HG03066 (cell line): ENCODE measurements at regions not wholly inside any gene's neighbourhood (a gene's known extent, or its start where the extent isn't known, plus 50 kb on each side); places are given as distances from the start of the nearest gene placed in this dataset.
"Not testable (repeated sequence)": the region's sequence is repeated elsewhere in the genome, so short reads cannot be mapped to it uniquely, and the experiment has no call there.

Experiments used
- ATAC-seq: cut with Tn5 transposase; IDR thresholded peaks from one replicate; pipeline ENCODE4 v1.9.1; 2021; ENCODE audit warnings: low read depth; ENCODE audit not compliant: unreplicated experiment

GRCh38 chr7:135872861-135873260 is 104.3 kb downstream of the MTPN start:
- not testable (repeated sequence) for ATAC-seq

- ATAC-seq = no peak
These were observed 114.2 kb upstream of the FAM180A start for GRCh38 chr7:135862586-135863340.

- ATAC-seq = no peak
These were observed 110.9 kb upstream of the FAM180A start for GRCh38 chr7:135859538-135859937.

- no peak for ATAC-seq
These were observed 110.2 kb upstream of the FAM180A start for GRCh38 chr7:135858851-135859250.

GRCh38 chr7:135858379-135858778 is 109.8 kb upstream of the FAM180A start:
- no peak for ATAC-seq

- no peak for ATAC-seq
These were observed 109.1 kb upstream of the FAM180A start for GRCh38 chr7:135857519-135858274.

- ATAC-seq = no peak
These were observed 107.9 kb upstream of the FAM180A start for GRCh38 chr7:135856356-135857144.

GRCh38 chr7:135855846-135856245 is 107.2 kb upstream of the FAM180A start:
- ATAC-seq = no peak

- no peak for ATAC-seq
These were observed 104.9 kb upstream of the FAM180A start for GRCh38 chr7:135853499-135853898.

GRCh38 chr7:135853008-135853407 is 104.4 kb upstream of the FAM180A start:
- ATAC-seq = no peak

- ATAC-seq = no peak
These were observed 98.6 kb upstream of the FAM180A start for GRCh38 chr7:135847242-135847641.

- ATAC-seq = no peak
These were observed 97.7 kb upstream of the FAM180A start for GRCh38 chr7:135846339-135846738.

GRCh38 chr7:135845415-135846075 is 96.9 kb upstream of the FAM180A start:
- ATAC-seq = no peak

- ATAC-seq = no peak
These were observed 96.3 kb upstream of the FAM180A start for GRCh38 chr7:135844903-135845302.

GRCh38 chr7:135843214-135843613 is 94.6 kb upstream of the FAM180A start:
- ATAC-seq = peak; percentile 81

- ATAC-seq = no peak
These were observed 94.0 kb upstream of the FAM180A start for GRCh38 chr7:135842446-135843179.

- ATAC-seq = no peak
These were observed 92.0 kb upstream of the FAM180A start for GRCh38 chr7:135840591-135840990.

- no peak for ATAC-seq
These were observed 89.1 kb upstream of the FAM180A start for GRCh38 chr7:135837675-135838074.

GRCh38 chr7:135834266-135834665 is 85.7 kb upstream of the FAM180A start:
- no peak for ATAC-seq

GRCh38 chr7:135833642-135834041 is 85.0 kb upstream of the FAM180A start:
- no peak for ATAC-seq
